ENCODE measurements at regions not wholly inside any gene's neighbourhood (a gene's known extent, or its start where the extent isn't known, plus 50 kb on each side); places are given as distances from the start of the nearest gene placed in this dataset.
A peak's percentile ranks its signal among the peaks of the same experiment; 100 is the strongest.

- H3F3A ChIP-seq (ENCODE audit: insufficient read depth, low read length, poor library complexity, severe bottlenecking): no peaks in the 10 kb centered on the region
- H3K79me2 ChIP-seq (replicated peaks; ENCODE audit: insufficient read depth, low read length): no peaks in the 10 kb centered on the region
- TF ChIP-seq TAF1 (IDR thresholded peaks at IDR 0.05; ENCODE audit: low read depth): no peak
- TF ChIP-seq EZH2 (IDR thresholded peaks at IDR 0.05; ENCODE audit: borderline replicate concordance, insufficient read depth, low read length, poor library complexity, severe bottlenecking): no peak
- TF ChIP-seq, protein P1, sequence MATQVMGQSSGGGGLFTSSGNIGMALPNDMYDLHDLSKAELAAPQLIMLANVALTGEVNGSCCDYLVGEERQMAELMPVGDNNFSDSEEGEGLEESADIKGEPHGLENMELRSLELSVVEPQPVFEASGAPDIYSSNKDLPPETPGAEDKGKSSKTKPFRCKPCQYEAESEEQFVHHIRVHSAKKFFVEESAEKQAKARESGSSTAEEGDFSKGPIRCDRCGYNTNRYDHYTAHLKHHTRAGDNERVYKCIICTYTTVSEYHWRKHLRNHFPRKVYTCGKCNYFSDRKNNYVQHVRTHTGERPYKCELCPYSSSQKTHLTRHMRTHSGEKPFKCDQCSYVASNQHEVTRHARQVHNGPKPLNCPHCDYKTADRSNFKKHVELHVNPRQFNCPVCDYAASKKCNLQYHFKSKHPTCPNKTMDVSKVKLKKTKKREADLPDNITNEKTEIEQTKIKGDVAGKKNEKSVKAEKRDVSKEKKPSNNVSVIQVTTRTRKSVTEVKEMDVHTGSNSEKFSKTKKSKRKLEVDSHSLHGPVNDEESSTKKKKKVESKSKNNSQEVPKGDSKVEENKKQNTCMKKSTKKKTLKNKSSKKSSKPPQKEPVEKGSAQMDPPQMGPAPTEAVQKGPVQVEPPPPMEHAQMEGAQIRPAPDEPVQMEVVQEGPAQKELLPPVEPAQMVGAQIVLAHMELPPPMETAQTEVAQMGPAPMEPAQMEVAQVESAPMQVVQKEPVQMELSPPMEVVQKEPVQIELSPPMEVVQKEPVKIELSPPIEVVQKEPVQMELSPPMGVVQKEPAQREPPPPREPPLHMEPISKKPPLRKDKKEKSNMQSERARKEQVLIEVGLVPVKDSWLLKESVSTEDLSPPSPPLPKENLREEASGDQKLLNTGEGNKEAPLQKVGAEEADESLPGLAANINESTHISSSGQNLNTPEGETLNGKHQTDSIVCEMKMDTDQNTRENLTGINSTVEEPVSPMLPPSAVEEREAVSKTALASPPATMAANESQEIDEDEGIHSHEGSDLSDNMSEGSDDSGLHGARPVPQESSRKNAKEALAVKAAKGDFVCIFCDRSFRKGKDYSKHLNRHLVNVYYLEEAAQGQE (IDR thresholded peaks at IDR 0.05; ENCODE audit: borderline replicate concordance): no peak
- TF ChIP-seq MXI1 (conservative IDR thresholded peaks at IDR 0.05; ENCODE audit: poor library complexity, severe bottlenecking): no peak
- TF ChIP-seq POLR2AphosphoS5 (IDR thresholded peaks at IDR 0.05): no peak
- no peak for TF ChIP-seq EP300 (conservative IDR thresholded peaks at IDR 0.05; ENCODE audit: poor library complexity, severe bottlenecking)
- TF ChIP-seq, protein P2, sequence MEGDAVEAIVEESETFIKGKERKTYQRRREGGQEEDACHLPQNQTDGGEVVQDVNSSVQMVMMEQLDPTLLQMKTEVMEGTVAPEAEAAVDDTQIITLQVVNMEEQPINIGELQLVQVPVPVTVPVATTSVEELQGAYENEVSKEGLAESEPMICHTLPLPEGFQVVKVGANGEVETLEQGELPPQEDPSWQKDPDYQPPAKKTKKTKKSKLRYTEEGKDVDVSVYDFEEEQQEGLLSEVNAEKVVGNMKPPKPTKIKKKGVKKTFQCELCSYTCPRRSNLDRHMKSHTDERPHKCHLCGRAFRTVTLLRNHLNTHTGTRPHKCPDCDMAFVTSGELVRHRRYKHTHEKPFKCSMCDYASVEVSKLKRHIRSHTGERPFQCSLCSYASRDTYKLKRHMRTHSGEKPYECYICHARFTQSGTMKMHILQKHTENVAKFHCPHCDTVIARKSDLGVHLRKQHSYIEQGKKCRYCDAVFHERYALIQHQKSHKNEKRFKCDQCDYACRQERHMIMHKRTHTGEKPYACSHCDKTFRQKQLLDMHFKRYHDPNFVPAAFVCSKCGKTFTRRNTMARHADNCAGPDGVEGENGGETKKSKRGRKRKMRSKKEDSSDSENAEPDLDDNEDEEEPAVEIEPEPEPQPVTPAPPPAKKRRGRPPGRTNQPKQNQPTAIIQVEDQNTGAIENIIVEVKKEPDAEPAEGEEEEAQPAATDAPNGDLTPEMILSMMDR (IDR thresholded peaks at IDR 0.05; ENCODE audit: poor library complexity, severe bottlenecking): no peak
- no peak for TF ChIP-seq SMC3 (conservative IDR thresholded peaks at IDR 0.05; ENCODE audit: poor library complexity)
- no peak for TF ChIP-seq RAD21 (conservative IDR thresholded peaks at IDR 0.05)
- H3K27ac ChIP-seq (ENCODE audit: low read length): no peak overlapping the region
- no peak overlapping the region for H2AFZ ChIP-seq (ENCODE audit: low read depth, low read length)
- H3K9ac ChIP-seq (ENCODE audit: low read length): no peak overlapping the region
- H3K9me3 ChIP-seq (ENCODE audit: low read length): no peaks in the 10 kb centered on the region
- H3K4me3 ChIP-seq (ENCODE audit: low read length): no peak overlapping the region
- H3K27me3 ChIP-seq (ENCODE audit: insufficient read depth, low read depth, low read length): no peaks in the 10 kb centered on the region
- H4K20me1 ChIP-seq (ENCODE audit: insufficient read depth): no peaks in the 10 kb centered on the region
- no peaks in the 10 kb centered on the region for H3K36me3 ChIP-seq (ENCODE audit: insufficient read depth, low read length)
- no peak overlapping the region for H3K4me2 ChIP-seq (ENCODE audit: low read length)
- H3K9me2 ChIP-seq (ENCODE audit: insufficient read depth, low read length): no peaks in the 10 kb centered on the region
Measured at GRCh38 chr12:127393896-127394295, 873.1 kb upstream of the TMEM132C start.

DNA sequence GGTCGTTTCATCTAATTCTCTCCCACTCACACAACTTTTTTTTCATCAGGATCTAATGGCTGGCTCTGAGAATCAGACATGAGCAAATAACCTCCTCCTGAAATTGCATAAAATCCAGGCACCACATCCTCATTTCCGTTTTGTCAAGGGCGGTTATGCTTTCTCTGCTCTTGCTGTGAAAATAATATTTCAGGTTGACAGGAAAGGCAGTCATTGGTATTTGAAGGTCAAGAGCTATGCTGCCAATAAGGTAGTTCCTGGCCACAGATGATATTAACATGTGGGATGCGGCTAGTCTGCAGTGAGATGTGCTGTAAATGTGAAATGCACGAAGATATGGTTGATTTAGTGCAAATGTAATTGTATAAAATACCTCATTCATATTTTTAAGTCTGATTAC is 870.2 kb upstream of the TMEM132C start:
- Histone ChIP-seq H3K36me3 (ENCODE audit: insufficient read depth, low read length) (no peaks in the 10 kb centered on the region), H3K4me3 (ENCODE audit: low read length) (no peak overlapping the region), H3F3A (ENCODE audit: insufficient read depth, low read length, poor library complexity, severe bottlenecking) (no peaks in the 10 kb centered on the region), H3K4me2 (ENCODE audit: low read length) (no peak overlapping the region), H3K9me2 (ENCODE audit: insufficient read depth, low read length) (no peaks in the 10 kb centered on the region), H4K20me1 (ENCODE audit: insufficient read depth) (no peaks in the 10 kb centered on the region), H2AFZ (ENCODE audit: low read depth, low read length) (no peak overlapping the region), H3K79me2 (replicated peaks; ENCODE audit: insufficient read depth, low read length) (no peaks in the 10 kb centered on the region), H3K27me3 (ENCODE audit: insufficient read depth, low read depth, low read length) (no peaks in the 10 kb centered on the region), H3K9me3 (ENCODE audit: low read length) (no peaks in the 10 kb centered on the region), H3K9ac (ENCODE audit: low read length) (no peak overlapping the region), H3K27ac (ENCODE audit: low read length) (no peak overlapping the region)
- TF ChIP-seq MXI1 (conservative IDR thresholded peaks at IDR 0.05; ENCODE audit: poor library complexity, severe bottlenecking) (no peak), SMC3 (conservative IDR thresholded peaks at IDR 0.05; ENCODE audit: poor library complexity) (no peak), POLR2AphosphoS5 (IDR thresholded peaks at IDR 0.05) (peak; percentile 32), EP300 (conservative IDR thresholded peaks at IDR 0.05; ENCODE audit: poor library complexity, severe bottlenecking) (no peak), EZH2 (IDR thresholded peaks at IDR 0.05; ENCODE audit: borderline replicate concordance, insufficient read depth, low read length, poor library complexity, severe bottlenecking) (no peak)
- TF ChIP-seq, protein P1 (IDR thresholded peaks at IDR 0.05; ENCODE audit: borderline replicate concordance): no peak
